HG03066 (cell line): ENCODE measurements at regions not wholly inside any gene's neighbourhood (a gene's known extent, or its start where the extent isn't known, plus 50 kb on each side); places are given as distances from the start of the nearest gene placed in this dataset.
"Not testable (repeated sequence)": the region's sequence is repeated elsewhere in the genome, so short reads cannot be mapped to it uniquely, and the experiment has no call there.

Source experiments
- ATAC-seq: cut with Tn5 transposase; IDR thresholded peaks from one replicate; pipeline ENCODE4 v1.9.1; 2021; ENCODE audit warnings: low read depth; ENCODE audit not compliant: unreplicated experiment

GRCh38 chr3:5581743-5582142 lies 394.2 kb downstream of the EDEM1 start:
- no peak for ATAC-seq

- ATAC-seq: no peak
These were observed 396.4 kb downstream of the EDEM1 start for GRCh38 chr3:5583920-5584319.

GRCh38 chr3:5585085-5585484 lies 397.6 kb downstream of the EDEM1 start:
- no peak for ATAC-seq

- ATAC-seq: no peak
These were observed 419.5 kb downstream of the EDEM1 start for GRCh38 chr3:5606884-5607472.

- no peak for ATAC-seq
These were observed 420.1 kb downstream of the EDEM1 start for GRCh38 chr3:5607581-5607980.

DNA sequence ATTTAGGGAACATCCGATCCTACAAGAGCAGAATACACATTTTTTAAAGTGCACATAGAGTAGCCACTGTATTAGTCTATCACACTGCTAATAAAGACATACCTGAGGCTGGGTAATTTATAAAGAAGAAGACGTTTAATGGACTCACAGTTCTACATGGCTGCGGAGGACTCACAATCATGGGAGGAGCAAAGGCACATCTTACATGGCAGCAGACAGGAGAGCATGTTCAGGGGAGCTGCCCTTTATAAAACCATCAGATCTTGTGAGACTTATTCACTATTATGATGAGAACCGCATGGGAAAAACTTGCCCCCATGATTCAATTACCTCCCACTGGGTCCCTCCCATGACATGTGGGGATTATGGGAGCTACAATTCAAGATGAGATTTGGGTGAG lies 421.5 kb downstream of the EDEM1 start:
- not testable (repeated sequence) for ATAC-seq

GRCh38 chr3:5613599-5613998 lies 426.1 kb downstream of the EDEM1 start:
- no peak for ATAC-seq

DNA sequence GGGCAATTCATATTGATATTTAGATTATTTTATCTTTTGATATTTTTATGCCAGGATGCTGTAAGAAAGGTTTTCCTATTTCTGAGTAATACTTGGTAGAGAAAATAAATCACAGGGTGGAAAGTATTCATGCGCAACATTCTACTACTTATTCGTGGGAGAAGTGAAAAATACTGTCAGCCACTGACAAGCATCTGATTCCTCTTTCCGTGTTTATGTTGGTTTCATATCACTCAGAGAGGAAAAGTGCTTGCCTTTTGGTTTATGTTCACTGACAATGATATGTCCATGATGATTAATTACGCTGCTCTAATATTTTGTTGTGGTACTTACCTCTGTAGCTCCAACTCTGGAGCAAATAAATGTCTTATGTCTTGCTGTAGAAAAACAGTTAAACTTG lies 429.4 kb downstream of the EDEM1 start:
- ATAC-seq: no peak

- ATAC-seq: no peak
These were observed 430.7 kb downstream of the EDEM1 start for GRCh38 chr3:5618170-5618569.

DNA sequence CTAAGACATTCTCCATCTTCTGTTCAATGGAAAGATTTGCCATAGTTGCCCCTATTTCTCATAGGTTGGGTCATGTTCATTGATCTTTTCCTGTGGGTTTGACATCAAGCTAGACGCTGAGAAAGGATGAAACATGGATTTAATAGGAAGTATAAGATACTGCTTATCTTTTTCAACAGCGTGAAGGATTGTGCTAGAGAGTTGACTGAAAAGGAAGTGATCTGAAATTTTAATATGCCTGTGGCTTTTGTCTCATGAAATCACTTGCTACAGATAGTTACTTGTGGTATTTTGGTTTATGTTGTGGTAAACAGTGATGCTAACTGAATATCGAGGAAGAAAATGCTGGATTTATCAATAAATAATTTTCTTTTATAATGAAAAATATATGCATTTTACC lies 442.9 kb downstream of the EDEM1 start:
- ATAC-seq: no peak

DNA sequence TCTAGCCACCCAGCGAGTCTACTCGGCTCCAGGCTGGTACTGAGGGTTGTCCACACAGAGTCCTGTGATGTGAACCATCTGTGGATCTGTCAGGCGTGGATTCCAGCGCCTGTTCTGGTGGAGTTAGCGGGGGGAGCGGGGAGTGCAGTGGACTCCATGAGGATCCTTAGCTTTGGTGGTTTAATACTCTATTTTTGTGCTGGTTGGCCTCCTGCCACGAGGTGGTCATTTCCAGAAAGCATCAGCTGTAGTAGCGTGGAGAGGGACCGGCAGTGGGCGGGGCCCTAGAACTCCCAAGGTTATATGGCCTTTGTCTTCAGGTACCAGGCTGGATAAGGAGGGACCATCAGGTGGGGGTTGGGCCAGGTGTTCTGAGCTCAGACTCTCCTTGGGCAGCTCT lies 446.5 kb downstream of the EDEM1 start:
- ATAC-seq: no peak

DNA sequence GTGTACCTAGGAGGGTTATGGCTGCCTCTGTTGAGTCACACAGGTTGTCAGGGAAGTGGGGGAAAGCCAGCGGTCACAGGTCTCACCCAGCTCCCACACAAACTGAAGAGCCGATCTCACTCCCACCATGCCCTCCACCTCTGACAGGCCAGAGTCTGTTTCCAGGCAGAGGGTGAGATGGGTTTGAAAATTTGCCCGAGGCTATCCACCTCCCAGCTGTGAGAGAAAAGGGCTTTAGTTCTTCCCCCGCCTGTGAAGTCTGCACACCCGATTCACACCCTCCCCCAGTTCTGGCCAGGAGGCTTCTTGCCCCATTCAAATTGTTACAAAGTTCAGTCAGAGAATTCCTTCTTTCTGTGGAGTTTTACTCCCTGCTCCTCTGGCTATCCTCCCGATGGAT lies 446.9 kb downstream of the EDEM1 start:
- no peak for ATAC-seq

DNA sequence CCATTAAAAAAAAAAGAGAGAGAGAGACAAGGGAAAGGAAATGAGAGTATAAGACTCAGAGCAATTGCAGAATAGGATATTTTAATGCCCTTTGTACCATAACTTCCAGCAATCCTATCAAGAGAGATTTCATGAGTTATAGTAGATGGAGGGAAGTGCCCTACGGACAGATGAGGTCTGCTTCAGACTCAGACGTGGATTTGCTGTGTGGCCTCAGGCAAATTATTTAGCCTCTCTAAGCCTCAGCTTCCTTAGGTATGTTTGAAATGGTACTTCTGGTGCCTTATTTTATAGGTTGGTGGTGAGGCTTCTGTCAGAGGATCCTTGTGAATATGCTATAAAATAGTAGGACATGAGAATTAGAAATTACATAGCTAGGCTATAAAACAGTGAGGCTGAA lies 448.2 kb downstream of the EDEM1 start:
- ATAC-seq: no peak

- no peak for ATAC-seq
These were observed 451.0 kb downstream of the EDEM1 start for GRCh38 chr3:5638550-5638949.

GRCh38 chr3:5644773-5645670 lies 457.5 kb downstream of the EDEM1 start:
- no peak for ATAC-seq

DNA sequence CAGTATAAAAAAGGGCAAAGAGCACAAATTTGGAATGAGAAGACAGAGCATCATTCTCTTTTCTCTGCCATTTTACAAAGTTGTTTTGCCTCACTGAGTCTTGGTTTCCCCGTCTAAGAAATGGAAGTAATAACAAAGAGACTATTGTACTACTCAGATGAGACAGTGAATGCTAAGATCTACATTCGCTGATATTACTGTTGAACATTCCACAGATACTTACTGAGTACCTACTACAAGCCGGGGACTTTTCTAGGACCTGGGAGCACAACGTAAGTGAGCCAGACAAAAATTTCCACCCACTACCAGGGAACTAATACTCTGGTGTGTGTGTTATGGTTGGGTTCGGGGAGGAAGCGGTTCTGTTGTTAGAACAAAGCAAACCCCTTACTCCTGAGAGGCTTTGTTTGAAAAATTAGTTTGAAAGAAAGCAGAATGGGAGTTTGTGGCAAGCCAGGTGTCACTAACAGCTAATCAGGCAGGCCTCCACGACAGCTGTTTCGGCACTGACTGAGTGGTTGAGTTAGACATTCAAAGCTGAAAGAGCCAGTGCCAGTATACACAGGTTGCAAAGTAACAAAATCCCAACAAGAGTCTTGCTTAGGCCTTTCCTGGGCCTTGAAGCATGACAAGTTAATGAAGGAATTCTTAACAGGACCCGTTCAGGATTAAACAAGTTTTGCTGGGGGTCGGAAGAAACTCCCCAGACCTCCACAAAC lies 458.3 kb downstream of the EDEM1 start:
- no peak for ATAC-seq

DNA sequence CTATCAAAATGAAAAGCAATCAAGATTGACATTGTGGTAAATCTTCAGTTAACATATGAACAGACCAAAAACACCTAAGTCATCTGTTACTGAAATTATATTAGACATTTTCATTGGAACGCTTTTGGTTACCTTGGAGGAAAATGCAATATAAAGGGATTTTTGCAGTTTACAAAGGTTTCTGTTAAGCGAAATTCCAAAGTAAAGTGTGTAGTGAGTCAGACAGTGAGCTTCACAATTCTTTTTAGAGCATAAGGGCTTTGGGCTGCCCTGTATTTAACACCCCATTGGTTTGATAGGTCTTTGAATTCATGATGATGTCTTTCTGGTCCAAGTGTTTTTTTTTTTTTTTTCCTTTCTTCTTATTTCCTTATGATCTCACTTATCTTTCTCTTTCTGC lies 462.8 kb downstream of the EDEM1 start:
- ATAC-seq: no peak

DNA sequence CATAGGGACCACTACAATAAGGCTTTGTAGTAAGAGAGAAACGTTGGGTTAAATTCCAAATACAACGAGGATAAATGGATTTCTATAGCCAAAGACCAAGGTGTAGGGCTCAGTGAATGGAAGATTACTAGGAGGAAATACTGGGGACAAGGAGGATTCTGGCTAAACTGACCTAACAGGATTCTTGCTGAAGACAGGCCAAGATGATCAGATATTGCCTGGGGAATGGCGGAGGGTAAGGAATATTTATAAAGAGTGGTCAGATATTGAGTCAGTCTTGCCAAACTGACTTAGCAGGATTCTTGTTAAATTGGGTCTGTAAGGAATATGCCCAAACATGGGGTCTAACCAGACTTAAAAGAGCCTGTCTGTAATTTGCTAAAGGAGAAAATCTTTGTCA lies 463.8 kb downstream of the EDEM1 start:
- ATAC-seq: no peak

DNA sequence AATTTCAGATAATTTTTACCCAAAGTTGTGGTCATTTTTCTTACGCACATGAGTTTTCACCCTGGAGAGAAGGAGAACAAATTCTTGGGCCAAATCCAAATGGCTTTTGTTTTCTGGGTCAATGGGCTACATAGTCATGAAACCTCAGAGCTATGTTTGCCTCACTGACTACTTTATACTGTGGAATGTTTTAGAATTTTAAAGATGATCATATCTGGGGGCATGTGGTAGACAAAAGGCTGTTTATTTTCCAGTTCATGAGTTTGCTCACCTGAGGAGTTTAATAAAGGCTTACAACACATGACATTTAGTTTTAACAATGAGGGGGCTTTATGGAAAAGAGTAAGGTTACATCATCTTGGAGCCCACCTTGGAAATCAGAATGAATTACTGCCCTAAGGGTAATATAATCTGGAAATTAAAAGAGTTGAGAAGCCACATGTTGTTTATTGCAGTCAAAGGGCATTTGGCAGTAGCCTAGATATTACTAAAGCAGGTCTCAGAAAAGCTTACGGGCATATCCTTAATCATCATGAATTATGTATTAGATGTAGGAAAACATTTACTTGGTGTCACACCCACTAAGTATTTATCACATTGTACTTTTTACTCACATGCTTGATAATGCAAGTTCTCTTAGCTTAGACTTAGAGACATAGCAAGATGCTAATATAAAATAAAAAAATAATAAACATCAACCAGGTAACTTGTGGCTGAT lies 466.1 kb downstream of the EDEM1 start:
- no peak for ATAC-seq

GRCh38 chr3:5657106-5657505 lies 469.6 kb downstream of the EDEM1 start:
- ATAC-seq: no peak

GRCh38 chr3:5663601-5664000 lies 476.1 kb downstream of the EDEM1 start:
- no peak for ATAC-seq
